ENCODE measurements at regions not wholly inside any gene's neighbourhood (a gene's known extent, or its start where the extent isn't known, plus 50 kb on each side); places are given as distances from the start of the nearest gene placed in this dataset.

GRCh38 chr11:116148056-116148455 lies 624.7 kb downstream of the BUD13 start:
- no peaks in the 10 kb centered on the region for H3K27me3 ChIP-seq (ENCODE audit: insufficient read depth, low read length)
- H3K9ac ChIP-seq (ENCODE audit: low read depth, low read length) = no peak overlapping the region
- no peaks in the 10 kb centered on the region for H3K9me3 ChIP-seq (ENCODE audit: insufficient read depth, low read depth, low read length)
- no peaks in the 10 kb centered on the region for H3K36me3 ChIP-seq (ENCODE audit: insufficient read depth, low read depth, low read length)
- no peak overlapping the region for H3K27ac ChIP-seq (ENCODE audit: low read length)
- no peak overlapping the region for H3K4me3 ChIP-seq (ENCODE audit: low read length)
- H3K4me1 ChIP-seq (ENCODE audit: insufficient read depth, low read length) = no peaks in the 10 kb centered on the region

- no peak overlapping the region for H3K4me3 ChIP-seq (ENCODE audit: low read length)
- H3K9me3 ChIP-seq (ENCODE audit: insufficient read depth, low read depth, low read length) = no peaks in the 10 kb centered on the region
- no peaks in the 10 kb centered on the region for H3K36me3 ChIP-seq (ENCODE audit: insufficient read depth, low read depth, low read length)
- H3K27me3 ChIP-seq (ENCODE audit: insufficient read depth, low read length) = no peaks in the 10 kb centered on the region
- no peaks in the 10 kb centered on the region for H3K4me1 ChIP-seq (ENCODE audit: insufficient read depth, low read length)
- no peak overlapping the region for H3K9ac ChIP-seq (ENCODE audit: low read depth, low read length)
- H3K27ac ChIP-seq (ENCODE audit: low read length) = no peak overlapping the region
These were observed 627.5 kb downstream of the BUD13 start for GRCh38 chr11:116145187-116145865.

- Histone ChIP-seq H3K9me3 (ENCODE audit: insufficient read depth, low read depth, low read length) (no peaks in the 10 kb centered on the region), H3K27me3 (ENCODE audit: insufficient read depth, low read length) (no peaks in the 10 kb centered on the region), H3K4me1 (ENCODE audit: insufficient read depth, low read length) (no peaks in the 10 kb centered on the region), H3K4me3 (ENCODE audit: low read length) (no peak overlapping the region), H3K36me3 (ENCODE audit: insufficient read depth, low read depth, low read length) (no peaks in the 10 kb centered on the region), H3K9ac (ENCODE audit: low read depth, low read length) (no peak overlapping the region), H3K27ac (ENCODE audit: low read length) (no peak overlapping the region)
These were observed 628.3 kb downstream of the BUD13 start for GRCh38 chr11:116144387-116144958.

DNA sequence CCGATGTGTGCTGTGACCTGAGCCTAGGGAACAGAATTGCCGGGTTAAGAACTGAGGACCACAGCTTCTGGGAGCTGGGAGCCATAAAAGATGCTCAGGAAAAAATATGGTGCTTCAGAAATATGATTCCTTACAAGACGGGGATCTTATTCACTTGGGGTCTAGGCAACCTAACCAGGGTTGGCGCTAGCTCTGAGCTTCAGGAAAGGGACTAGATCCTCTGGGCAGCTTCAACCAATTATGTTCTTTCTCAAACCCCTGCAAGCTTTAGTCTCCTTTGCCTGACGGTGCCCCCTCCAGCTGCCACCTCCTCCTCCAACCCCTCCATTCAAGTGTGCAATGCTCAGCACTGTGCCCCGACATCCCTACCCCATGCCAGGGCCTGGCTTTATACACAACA lies 634.1 kb upstream of the CADM1 start:
- no peak overlapping the region for H3K9ac ChIP-seq (ENCODE audit: low read depth, low read length)
- no peaks in the 10 kb centered on the region for H3K9me3 ChIP-seq (ENCODE audit: insufficient read depth, low read depth, low read length)
- H3K36me3 ChIP-seq (ENCODE audit: insufficient read depth, low read depth, low read length) = no peaks in the 10 kb centered on the region
- H3K4me3 ChIP-seq (ENCODE audit: low read length) = no peak overlapping the region
- H3K27ac ChIP-seq (ENCODE audit: low read length) = no peak overlapping the region
- H3K27me3 ChIP-seq (ENCODE audit: insufficient read depth, low read length) = no peaks in the 10 kb centered on the region
- peaks cover 4% of the 10 kb centered on the region; the same call in 1 of the 2 replicates for H3K4me1 ChIP-seq (ENCODE audit: insufficient read depth, low read length)

- H3K9me3 ChIP-seq (ENCODE audit: insufficient read depth, low read depth, low read length) = no peaks in the 10 kb centered on the region
- H3K4me1 ChIP-seq (ENCODE audit: insufficient read depth, low read length) = peaks cover 4% of the 10 kb centered on the region; the same call in 1 of the 2 replicates
- no peak overlapping the region for H3K27ac ChIP-seq (ENCODE audit: low read length)
- no peak overlapping the region for H3K9ac ChIP-seq (ENCODE audit: low read depth, low read length)
- no peaks in the 10 kb centered on the region for H3K36me3 ChIP-seq (ENCODE audit: insufficient read depth, low read depth, low read length)
- no peak overlapping the region for H3K4me3 ChIP-seq (ENCODE audit: low read length)
- H3K27me3 ChIP-seq (ENCODE audit: insufficient read depth, low read length) = no peaks in the 10 kb centered on the region
These were observed 633.5 kb upstream of the CADM1 start for GRCh38 chr11:116137753-116138152.

GRCh38 chr11:116136987-116137674 lies 632.9 kb upstream of the CADM1 start:
- peaks cover 4% of the 10 kb centered on the region; the same call in 1 of the 2 replicates for H3K4me1 ChIP-seq (ENCODE audit: insufficient read depth, low read length)
- no peaks in the 10 kb centered on the region for H3K36me3 ChIP-seq (ENCODE audit: insufficient read depth, low read depth, low read length)
- no peak overlapping the region for H3K4me3 ChIP-seq (ENCODE audit: low read length)
- no peaks in the 10 kb centered on the region for H3K27me3 ChIP-seq (ENCODE audit: insufficient read depth, low read length)
- H3K9ac ChIP-seq (ENCODE audit: low read depth, low read length) = no peak overlapping the region
- H3K9me3 ChIP-seq (ENCODE audit: insufficient read depth, low read depth, low read length) = no peaks in the 10 kb centered on the region
- no peak overlapping the region for H3K27ac ChIP-seq (ENCODE audit: low read length)

DNA sequence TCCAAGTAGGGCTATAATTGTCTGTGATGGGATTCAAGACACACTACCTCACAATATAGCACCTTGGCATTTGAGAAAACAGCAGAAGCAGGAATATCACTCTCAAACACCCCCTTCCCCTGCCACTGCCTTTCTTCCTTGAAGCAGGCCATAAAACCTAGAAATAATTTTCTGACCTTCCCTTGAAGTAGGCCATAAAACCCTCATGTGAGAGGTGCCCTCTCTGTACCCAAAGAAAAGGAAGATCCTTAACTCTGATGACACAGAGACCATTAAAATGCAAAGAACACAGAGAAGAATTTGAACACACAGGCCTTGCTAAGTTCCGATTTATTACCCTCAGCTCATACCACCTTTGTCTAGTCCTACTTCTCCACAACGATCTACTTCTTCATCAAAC lies 631.7 kb upstream of the CADM1 start:
- Histone ChIP-seq H3K27ac (ENCODE audit: low read length) (no peak overlapping the region), H3K4me1 (ENCODE audit: insufficient read depth, low read length) (peaks cover 8% of the 10 kb centered on the region), H3K9me3 (ENCODE audit: insufficient read depth, low read depth, low read length) (no peaks in the 10 kb centered on the region), H3K36me3 (ENCODE audit: insufficient read depth, low read depth, low read length) (no peaks in the 10 kb centered on the region), H3K9ac (ENCODE audit: low read depth, low read length) (no peak overlapping the region), H3K27me3 (ENCODE audit: insufficient read depth, low read length) (no peaks in the 10 kb centered on the region), H3K4me3 (ENCODE audit: low read length) (no peak overlapping the region)

DNA sequence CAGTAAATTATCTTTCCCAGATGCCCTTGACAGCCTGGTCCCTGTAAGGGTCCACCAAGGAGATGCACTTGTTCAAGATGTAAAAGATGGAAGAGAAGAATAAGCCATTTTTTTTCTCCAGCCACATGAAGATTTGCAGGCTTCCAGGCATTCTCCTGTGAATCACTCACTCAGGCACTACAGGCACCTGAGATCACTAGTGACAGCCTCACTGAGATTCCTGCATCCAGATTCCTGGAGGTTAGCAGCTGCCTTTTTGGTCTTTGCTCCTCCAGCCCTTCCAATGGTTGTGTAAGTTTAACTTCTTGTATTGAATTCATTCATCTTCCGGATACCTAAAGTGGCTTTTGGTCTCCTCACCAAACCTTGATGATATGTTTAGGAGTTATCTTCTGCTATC lies 630.2 kb upstream of the CADM1 start:
- peaks cover 8% of the 10 kb centered on the region for H3K4me1 ChIP-seq (ENCODE audit: insufficient read depth, low read length)
- H3K27me3 ChIP-seq (ENCODE audit: insufficient read depth, low read length) = no peaks in the 10 kb centered on the region
- no peaks in the 10 kb centered on the region for H3K9me3 ChIP-seq (ENCODE audit: insufficient read depth, low read depth, low read length)

GRCh38 chr11:116132273-116132978 lies 628.2 kb upstream of the CADM1 start:
- Histone ChIP-seq H3K9me3 (ENCODE audit: insufficient read depth, low read depth, low read length) (no peaks in the 10 kb centered on the region), H3K4me1 (ENCODE audit: insufficient read depth, low read length) (peaks cover 8% of the 10 kb centered on the region), H3K27me3 (ENCODE audit: insufficient read depth, low read length) (no peaks in the 10 kb centered on the region; the same call in 1 of the 2 replicates), H3K36me3 (ENCODE audit: insufficient read depth, low read depth, low read length) (no peaks in the 10 kb centered on the region), H3K27ac (ENCODE audit: low read length) (no peak overlapping the region), H3K9ac (ENCODE audit: low read depth, low read length) (no peak overlapping the region), H3K4me3 (ENCODE audit: low read length) (no peak overlapping the region)

More for the DNA sequence above, 630.2 kb upstream of the CADM1 start:
- no peaks in the 10 kb centered on the region for H3K36me3 ChIP-seq (ENCODE audit: insufficient read depth, low read depth, low read length)
- H3K9ac ChIP-seq (ENCODE audit: low read depth, low read length) = no peak overlapping the region
- H3K4me3 ChIP-seq (ENCODE audit: low read length) = no peak overlapping the region
- H3K27ac ChIP-seq (ENCODE audit: low read length) = no peak overlapping the region

DNA sequence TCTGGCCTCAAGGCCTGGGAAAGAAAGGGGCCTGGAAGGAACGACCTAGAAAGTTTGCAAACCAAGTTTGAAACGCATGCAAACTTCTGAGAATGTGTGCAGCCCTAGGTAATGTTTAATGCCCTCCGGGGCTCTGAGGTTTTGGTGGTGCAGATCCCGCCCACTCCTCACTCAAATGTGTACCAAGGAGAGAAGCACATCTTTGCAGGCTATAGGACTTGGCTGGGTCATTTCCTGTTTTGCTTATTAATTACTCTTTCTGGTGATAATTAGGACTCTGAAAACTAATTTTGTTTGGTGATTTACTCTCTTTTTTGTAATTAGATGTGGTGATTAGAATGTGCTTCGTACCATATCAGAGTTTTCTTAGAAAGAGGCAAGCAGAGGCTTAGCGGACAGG lies 625.9 kb upstream of the CADM1 start:
- Histone ChIP-seq H3K36me3 (ENCODE audit: insufficient read depth, low read depth, low read length) (no peaks in the 10 kb centered on the region), H3K4me3 (ENCODE audit: low read length) (no peak overlapping the region), H3K9ac (ENCODE audit: low read depth, low read length) (no peak overlapping the region)

DNA sequence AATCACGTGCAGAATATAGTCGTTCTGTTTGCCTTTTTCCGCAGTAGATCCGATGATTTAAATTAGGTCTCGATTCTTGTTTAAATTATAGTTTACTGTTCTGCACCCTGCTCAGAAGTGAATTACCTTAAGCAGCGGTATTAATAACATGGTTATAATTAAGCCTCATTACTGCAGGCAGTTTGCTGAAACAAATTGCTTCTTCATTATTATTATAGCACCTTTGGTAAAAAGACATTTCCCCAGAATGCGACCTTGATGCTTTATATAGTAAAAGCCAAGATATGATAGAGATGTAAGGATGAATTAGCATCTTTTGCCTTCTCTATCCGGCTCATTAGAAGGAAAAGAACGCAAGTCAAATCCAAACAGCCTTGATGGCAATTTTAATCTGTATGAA lies 625.2 kb upstream of the CADM1 start:
- Histone ChIP-seq H3K9ac (ENCODE audit: low read depth, low read length) (no peak overlapping the region), H3K27me3 (ENCODE audit: insufficient read depth, low read length) (no peaks in the 10 kb centered on the region; the same call in 1 of the 2 replicates), H3K4me1 (ENCODE audit: insufficient read depth, low read length) (peaks cover 4% of the 10 kb centered on the region; the same call in 1 of the 2 replicates), H3K4me3 (ENCODE audit: low read length) (no peak overlapping the region), H3K9me3 (ENCODE audit: insufficient read depth, low read depth, low read length) (no peaks in the 10 kb centered on the region), H3K27ac (ENCODE audit: low read length) (no peak overlapping the region), H3K36me3 (ENCODE audit: insufficient read depth, low read depth, low read length) (no peaks in the 10 kb centered on the region)

More for the DNA sequence above, 625.9 kb upstream of the CADM1 start:
- Histone ChIP-seq H3K27me3 (ENCODE audit: insufficient read depth, low read length) (no peaks in the 10 kb centered on the region; the same call in 1 of the 2 replicates), H3K27ac (ENCODE audit: low read length) (no peak overlapping the region), H3K4me1 (ENCODE audit: insufficient read depth, low read length) (peaks cover 4% of the 10 kb centered on the region; the same call in 1 of the 2 replicates), H3K9me3 (ENCODE audit: insufficient read depth, low read depth, low read length) (no peaks in the 10 kb centered on the region)

All from iPS-20b (cell line).